ENCODE measurements at regions not wholly inside any gene's neighbourhood (a gene's known extent, or its start where the extent isn't known, plus 50 kb on each side); places are given as distances from the start of the nearest gene placed in this dataset.

DNA sequence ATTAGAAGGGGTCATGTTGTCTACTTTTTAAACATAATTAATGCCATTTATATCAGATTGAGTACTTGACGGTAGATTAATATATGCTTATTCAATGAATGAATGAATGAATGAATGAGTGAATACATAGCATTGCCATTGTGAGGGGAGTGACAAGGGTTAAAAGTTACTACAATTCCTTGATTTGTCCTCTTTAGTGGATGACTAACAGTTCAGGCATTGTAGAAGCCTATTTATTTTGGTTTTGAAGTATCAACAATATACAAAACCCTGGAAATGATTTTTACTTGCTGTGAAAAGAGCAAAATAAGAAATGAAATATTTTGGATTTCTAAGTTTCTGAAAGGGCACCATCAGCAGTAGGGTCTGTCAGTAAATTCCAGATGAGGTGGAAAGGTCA is 122.7 kb downstream of the CYSLTR2 start:
- no peaks in the 10 kb centered on the region for H3K27me3 ChIP-seq (ENCODE audit: insufficient read depth, poor library complexity, severe bottlenecking)
- no peak for DNase-seq (ENCODE audit: low read depth in 1 of 2, low spot score in 1 of 2)
- H3K27ac ChIP-seq (replicated peaks): no peak overlapping the region
- no peak overlapping the region for H3K4me3 ChIP-seq (replicated peaks; ENCODE audit: insufficient read depth, low read length)
- TF ChIP-seq POLR2AphosphoS5 (IDR thresholded peaks at IDR 0.05; ENCODE audit: low read depth) (no peak), GABPA (IDR thresholded peaks at IDR 0.05; ENCODE audit: low read depth) (no peak), REST (IDR thresholded peaks at IDR 0.05; ENCODE audit: insufficient replicate concordance, low read depth) (no peak), SPI1 (IDR thresholded peaks at IDR 0.05; ENCODE audit: borderline replicate concordance, low read depth) (no peak)
- TF ChIP-seq, protein P1, sequence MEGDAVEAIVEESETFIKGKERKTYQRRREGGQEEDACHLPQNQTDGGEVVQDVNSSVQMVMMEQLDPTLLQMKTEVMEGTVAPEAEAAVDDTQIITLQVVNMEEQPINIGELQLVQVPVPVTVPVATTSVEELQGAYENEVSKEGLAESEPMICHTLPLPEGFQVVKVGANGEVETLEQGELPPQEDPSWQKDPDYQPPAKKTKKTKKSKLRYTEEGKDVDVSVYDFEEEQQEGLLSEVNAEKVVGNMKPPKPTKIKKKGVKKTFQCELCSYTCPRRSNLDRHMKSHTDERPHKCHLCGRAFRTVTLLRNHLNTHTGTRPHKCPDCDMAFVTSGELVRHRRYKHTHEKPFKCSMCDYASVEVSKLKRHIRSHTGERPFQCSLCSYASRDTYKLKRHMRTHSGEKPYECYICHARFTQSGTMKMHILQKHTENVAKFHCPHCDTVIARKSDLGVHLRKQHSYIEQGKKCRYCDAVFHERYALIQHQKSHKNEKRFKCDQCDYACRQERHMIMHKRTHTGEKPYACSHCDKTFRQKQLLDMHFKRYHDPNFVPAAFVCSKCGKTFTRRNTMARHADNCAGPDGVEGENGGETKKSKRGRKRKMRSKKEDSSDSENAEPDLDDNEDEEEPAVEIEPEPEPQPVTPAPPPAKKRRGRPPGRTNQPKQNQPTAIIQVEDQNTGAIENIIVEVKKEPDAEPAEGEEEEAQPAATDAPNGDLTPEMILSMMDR (IDR thresholded peaks at IDR 0.05; ENCODE audit: insufficient read depth, low read length): no peak

GRCh38 chr13:48778610-48779009 is 124.9 kb downstream of the CYSLTR2 start:
- Histone ChIP-seq H3K4me3 (replicated peaks; ENCODE audit: insufficient read depth, low read length) (no peak overlapping the region), H3K27ac (replicated peaks) (no peak overlapping the region), H3K27me3 (ENCODE audit: insufficient read depth, poor library complexity, severe bottlenecking) (no peaks in the 10 kb centered on the region)
- TF ChIP-seq REST (IDR thresholded peaks at IDR 0.05; ENCODE audit: insufficient replicate concordance, low read depth) (no peak), GABPA (IDR thresholded peaks at IDR 0.05; ENCODE audit: low read depth) (no peak), POLR2AphosphoS5 (IDR thresholded peaks at IDR 0.05; ENCODE audit: low read depth) (no peak), SPI1 (IDR thresholded peaks at IDR 0.05; ENCODE audit: borderline replicate concordance, low read depth) (no peak)
- TF ChIP-seq, protein P1 (IDR thresholded peaks at IDR 0.05; ENCODE audit: insufficient read depth, low read length): no peak
- DNase-seq (ENCODE audit: low read depth in 1 of 2, low spot score in 1 of 2): no peak

- H3K4me3 ChIP-seq (replicated peaks; ENCODE audit: insufficient read depth, low read length): no peak overlapping the region
- no peak overlapping the region for H3K27ac ChIP-seq (replicated peaks)
- no peak for TF ChIP-seq REST (IDR thresholded peaks at IDR 0.05; ENCODE audit: insufficient replicate concordance, low read depth)
- TF ChIP-seq GABPA (IDR thresholded peaks at IDR 0.05; ENCODE audit: low read depth): no peak
- no peak for TF ChIP-seq SPI1 (IDR thresholded peaks at IDR 0.05; ENCODE audit: borderline replicate concordance, low read depth)
- TF ChIP-seq POLR2AphosphoS5 (IDR thresholded peaks at IDR 0.05; ENCODE audit: low read depth): no peak
- TF ChIP-seq, protein P1 (IDR thresholded peaks at IDR 0.05; ENCODE audit: insufficient read depth, low read length): no peak
- no peaks in the 10 kb centered on the region for H3K27me3 ChIP-seq (ENCODE audit: insufficient read depth, poor library complexity, severe bottlenecking)
- no peak for DNase-seq (ENCODE audit: low read depth in 1 of 2, low spot score in 1 of 2)
Observed at GRCh38 chr13:48780713-48781341, 127.1 kb downstream of the CYSLTR2 start.

Data from HL-60 (cell line).